ENCODE measurements at regions not wholly inside any gene's neighbourhood (a gene's known extent, or its start where the extent isn't known, plus 50 kb on each side); places are given as distances from the start of the nearest gene placed in this dataset.

- TF ChIP-seq CTCF (IDR thresholded peaks at IDR 0.05) = no peak
- no peak for TF ChIP-seq POLR2A (IDR thresholded peaks at IDR 0.05)
Observed at GRCh38 chr13:106140476-106140875, 395.0 kb downstream of the EFNB2 start.

Data from right lobe of liver (tissue), 4 donors.